Chondrocyte (in vitro differentiated cells): ENCODE measurements at regions not wholly inside any gene's neighbourhood (a gene's known extent, or its start where the extent isn't known, plus 50 kb on each side); places are given as distances from the start of the nearest gene placed in this dataset.

Source experiments
- DNase-seq: peaks from one replicate; pipeline ENCODE4 v3.0.0; 2021; ENCODE audit warnings: mixed read lengths, low spot score
- H3K27ac Mint-ChIP-seq: one replicate; pipeline ENCODE4 v1.8.0; 2021; ENCODE audit warnings: mild to moderate bottlenecking, moderate library complexity, mixed read lengths; ENCODE audit not compliant: unreplicated experiment
- H3K27me3 Mint-ChIP-seq: 2 replicates; pipeline ENCODE4 v1.8.0; 2021; ENCODE audit warnings: low read depth, mixed read lengths
- H3K36me3 Mint-ChIP-seq: 2 replicates; pipeline ENCODE4 v1.8.0; 2021; ENCODE audit warnings: low read depth, mixed read lengths
- H3K4me1 Mint-ChIP-seq: 2 replicates; pipeline ENCODE4 v1.8.0; 2021; ENCODE audit warnings: low read depth, mild to moderate bottlenecking, mixed read lengths
- H3K4me3 Mint-ChIP-seq: one replicate; pipeline ENCODE4 v1.8.0; 2021; ENCODE audit warnings: mild to moderate bottlenecking, moderate library complexity, mixed read lengths; ENCODE audit not compliant: unreplicated experiment
- H3K9me3 Mint-ChIP-seq: 2 replicates; pipeline ENCODE4 v1.8.0; 2021; ENCODE audit warnings: low read depth, mixed read lengths
- TF ChIP-seq, protein P1 (sequence below): fragments of 200-600 bp; sonication (generic); IDR thresholded peaks from 2 replicates; pipeline ENCODE4 v1.5.0; 2021; ENCODE audit warnings: antibody characterized with exemption, mild to moderate bottlenecking, moderate library complexity

DNA sequence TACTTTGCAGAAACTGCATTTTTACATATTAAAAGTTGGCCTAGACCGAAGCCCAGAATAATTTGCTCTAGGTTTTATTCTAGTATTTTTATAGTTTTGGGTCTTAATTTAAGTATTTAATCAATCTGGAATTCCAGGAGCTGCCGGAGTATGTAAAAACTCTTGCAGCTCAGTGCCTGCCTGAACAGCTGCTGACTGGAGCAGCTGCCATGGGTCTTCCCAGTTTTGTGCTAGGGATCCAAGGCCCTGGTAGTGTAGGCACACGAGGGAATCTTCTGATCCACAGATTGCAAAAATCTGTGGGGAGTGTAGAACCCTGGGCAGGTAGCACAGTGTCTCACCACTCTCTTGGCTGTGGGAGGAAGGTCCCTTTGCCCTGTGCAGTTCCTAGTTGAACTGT lies 87.0 kb upstream of the HS3ST3A1 start:
- Mint-ChIP-seq H3K27me3 (peaks cover 1% of the 10 kb centered on the region), H3K4me3 (no peak overlapping the region), H3K36me3 (no peaks in the 10 kb centered on the region), H3K9me3 (peaks cover 5% of the 10 kb centered on the region), H3K4me1 (no peaks in the 10 kb centered on the region), H3K27ac (no peak overlapping the region)
- DNase-seq = no peak
- TF ChIP-seq, protein P1, sequence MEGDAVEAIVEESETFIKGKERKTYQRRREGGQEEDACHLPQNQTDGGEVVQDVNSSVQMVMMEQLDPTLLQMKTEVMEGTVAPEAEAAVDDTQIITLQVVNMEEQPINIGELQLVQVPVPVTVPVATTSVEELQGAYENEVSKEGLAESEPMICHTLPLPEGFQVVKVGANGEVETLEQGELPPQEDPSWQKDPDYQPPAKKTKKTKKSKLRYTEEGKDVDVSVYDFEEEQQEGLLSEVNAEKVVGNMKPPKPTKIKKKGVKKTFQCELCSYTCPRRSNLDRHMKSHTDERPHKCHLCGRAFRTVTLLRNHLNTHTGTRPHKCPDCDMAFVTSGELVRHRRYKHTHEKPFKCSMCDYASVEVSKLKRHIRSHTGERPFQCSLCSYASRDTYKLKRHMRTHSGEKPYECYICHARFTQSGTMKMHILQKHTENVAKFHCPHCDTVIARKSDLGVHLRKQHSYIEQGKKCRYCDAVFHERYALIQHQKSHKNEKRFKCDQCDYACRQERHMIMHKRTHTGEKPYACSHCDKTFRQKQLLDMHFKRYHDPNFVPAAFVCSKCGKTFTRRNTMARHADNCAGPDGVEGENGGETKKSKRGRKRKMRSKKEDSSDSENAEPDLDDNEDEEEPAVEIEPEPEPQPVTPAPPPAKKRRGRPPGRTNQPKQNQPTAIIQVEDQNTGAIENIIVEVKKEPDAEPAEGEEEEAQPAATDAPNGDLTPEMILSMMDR = no peak

DNA sequence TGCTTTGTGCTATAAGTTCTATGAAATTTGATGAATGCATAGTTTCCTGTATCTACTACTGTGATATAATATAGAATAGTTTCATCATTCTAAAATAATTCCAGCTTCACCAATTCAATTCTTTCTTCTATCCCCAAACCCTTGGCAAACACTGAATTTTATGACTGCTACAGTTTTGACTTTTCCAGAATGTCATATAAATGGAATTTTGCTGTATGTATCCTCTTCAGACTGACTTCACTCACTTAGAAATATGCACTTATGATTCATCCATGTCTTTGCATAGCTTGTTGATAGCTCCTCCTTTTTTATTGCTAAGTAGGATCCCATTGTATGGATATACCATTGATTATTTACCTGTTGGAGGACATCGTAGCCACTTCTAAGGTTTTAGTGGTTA lies 89.1 kb upstream of the HS3ST3A1 start:
- H3K4me1 Mint-ChIP-seq = no peaks in the 10 kb centered on the region
- no peaks in the 10 kb centered on the region for H3K36me3 Mint-ChIP-seq
- TF ChIP-seq, protein P1 = no peak
- peaks cover 1% of the 10 kb centered on the region for H3K27me3 Mint-ChIP-seq
- peaks cover 5% of the 10 kb centered on the region for H3K9me3 Mint-ChIP-seq
- H3K27ac Mint-ChIP-seq = no peak overlapping the region
- H3K4me3 Mint-ChIP-seq = no peak overlapping the region
- DNase-seq = no peak

DNA sequence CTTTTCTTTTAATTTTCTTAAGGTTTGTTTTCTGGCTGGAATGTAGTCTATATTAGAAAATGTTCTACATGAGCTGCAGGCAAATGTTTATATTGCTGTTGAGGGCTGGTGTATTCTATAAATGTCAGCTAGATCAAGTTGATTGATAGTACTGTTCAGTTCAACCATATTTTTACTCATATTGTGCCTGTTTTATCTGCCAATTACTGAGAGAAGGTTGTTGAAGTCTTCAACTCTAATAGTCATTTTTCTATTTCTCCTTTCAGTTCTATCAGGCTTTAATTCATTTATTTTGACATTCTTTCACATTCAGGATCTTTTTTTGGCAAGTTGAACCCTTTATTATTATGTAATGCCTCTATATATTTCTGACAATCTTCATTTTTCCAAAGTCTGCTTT lies 93.2 kb upstream of the HS3ST3A1 start:
- TF ChIP-seq, protein P1 = no peak
- DNase-seq = no peak
- peaks cover 1% of the 10 kb centered on the region for H3K27me3 Mint-ChIP-seq
- H3K4me3 Mint-ChIP-seq = no peak overlapping the region
- H3K36me3 Mint-ChIP-seq = peaks cover 8% of the 10 kb centered on the region
- peaks cover 25% of the 10 kb centered on the region for H3K9me3 Mint-ChIP-seq
- H3K4me1 Mint-ChIP-seq = no peaks in the 10 kb centered on the region
- H3K27ac Mint-ChIP-seq = no peak overlapping the region

DNA sequence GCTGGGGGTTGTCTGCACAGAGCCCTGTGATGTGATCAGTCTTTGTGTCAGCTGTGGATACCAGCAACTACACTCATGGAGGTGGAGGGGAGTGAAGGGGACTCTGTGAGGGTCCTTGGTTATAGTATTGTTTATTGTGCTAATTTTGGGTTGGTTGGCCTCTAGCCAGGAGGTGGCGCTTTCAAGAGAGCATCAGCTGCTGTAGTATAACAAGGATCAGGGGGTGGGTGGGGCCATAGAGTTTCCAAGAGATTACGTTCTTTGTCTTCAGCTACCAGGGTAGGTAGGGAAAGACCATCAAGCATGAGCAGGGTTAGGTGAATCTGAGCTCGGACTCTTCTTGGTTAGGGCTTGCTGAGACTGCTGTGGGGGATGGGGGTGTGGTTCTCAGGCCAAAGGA lies 97.1 kb upstream of the HS3ST3A1 start:
- Mint-ChIP-seq H3K27me3 (no peaks in the 10 kb centered on the region), H3K4me1 (peaks cover under 1% of the 10 kb centered on the region), H3K4me3 (no peak overlapping the region), H3K9me3 (peaks cover 21% of the 10 kb centered on the region), H3K36me3 (peaks cover 8% of the 10 kb centered on the region), H3K27ac (no peak overlapping the region)
- TF ChIP-seq, protein P1 = no peak
- no peak for DNase-seq

DNA sequence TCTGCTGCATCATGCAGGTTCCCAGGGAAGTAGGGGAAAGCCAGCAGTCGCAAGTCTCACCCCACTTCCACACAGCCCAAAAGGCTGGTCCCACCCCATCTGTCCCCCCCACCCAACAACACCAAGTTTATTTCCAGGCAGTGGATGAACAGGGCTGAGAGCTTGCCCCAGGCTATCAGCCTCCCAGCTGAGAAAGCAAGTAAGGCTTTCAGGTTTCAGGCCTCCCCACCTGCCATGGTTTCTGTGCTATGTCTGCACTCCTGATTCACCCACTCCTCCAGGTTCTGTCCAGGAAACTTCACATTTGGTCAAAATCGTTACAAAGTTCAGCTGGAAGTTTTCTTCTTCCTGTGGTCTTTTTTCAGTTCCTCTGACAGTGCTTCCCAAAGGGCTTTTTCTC lies 97.5 kb upstream of the HS3ST3A1 start:
- DNase-seq = no peak
- peaks cover 21% of the 10 kb centered on the region for H3K9me3 Mint-ChIP-seq
- no peaks in the 10 kb centered on the region for H3K27me3 Mint-ChIP-seq
- TF ChIP-seq, protein P1 = no peak
- no peak overlapping the region for H3K4me3 Mint-ChIP-seq
- peaks cover 8% of the 10 kb centered on the region for H3K36me3 Mint-ChIP-seq
- no peak overlapping the region for H3K27ac Mint-ChIP-seq
- H3K4me1 Mint-ChIP-seq = peaks cover 5% of the 10 kb centered on the region
